HS-27A (cell line): ENCODE measurements at regions not wholly inside any gene's neighbourhood (a gene's known extent, or its start where the extent isn't known, plus 50 kb on each side); places are given as distances from the start of the nearest gene placed in this dataset.

ENCODE experiments used
- DNase-seq: peaks from one replicate; pipeline ENCODE4 v3.0.0-alpha.2; 2012; ENCODE audit warnings: low read depth, missing footprints

- DNase-seq = no peak
Measured at GRCh38 chr5:56549096-56549886, 266.1 kb upstream of the MAP3K1 start.

DNA sequence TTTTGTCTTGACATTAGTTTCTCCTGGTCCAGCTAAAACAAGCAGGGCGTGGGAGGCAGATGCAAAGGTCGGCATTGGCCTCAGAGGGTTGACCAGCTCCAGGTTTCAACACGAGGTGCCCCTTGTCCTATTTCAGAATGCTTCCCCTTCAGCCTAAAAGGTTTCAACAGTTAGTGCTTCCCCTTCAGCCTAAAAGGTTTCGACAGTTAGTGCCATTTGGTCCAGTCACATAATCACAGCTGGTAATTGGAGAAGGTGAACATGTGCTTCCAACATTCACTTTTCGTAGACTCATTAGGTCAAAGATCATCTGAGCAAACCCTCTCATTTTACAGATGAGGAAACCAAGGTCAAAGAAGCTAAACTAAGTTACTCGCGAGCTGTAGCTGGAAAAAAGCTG is 270.3 kb upstream of the MAP3K1 start:
- no peak for DNase-seq

DNA sequence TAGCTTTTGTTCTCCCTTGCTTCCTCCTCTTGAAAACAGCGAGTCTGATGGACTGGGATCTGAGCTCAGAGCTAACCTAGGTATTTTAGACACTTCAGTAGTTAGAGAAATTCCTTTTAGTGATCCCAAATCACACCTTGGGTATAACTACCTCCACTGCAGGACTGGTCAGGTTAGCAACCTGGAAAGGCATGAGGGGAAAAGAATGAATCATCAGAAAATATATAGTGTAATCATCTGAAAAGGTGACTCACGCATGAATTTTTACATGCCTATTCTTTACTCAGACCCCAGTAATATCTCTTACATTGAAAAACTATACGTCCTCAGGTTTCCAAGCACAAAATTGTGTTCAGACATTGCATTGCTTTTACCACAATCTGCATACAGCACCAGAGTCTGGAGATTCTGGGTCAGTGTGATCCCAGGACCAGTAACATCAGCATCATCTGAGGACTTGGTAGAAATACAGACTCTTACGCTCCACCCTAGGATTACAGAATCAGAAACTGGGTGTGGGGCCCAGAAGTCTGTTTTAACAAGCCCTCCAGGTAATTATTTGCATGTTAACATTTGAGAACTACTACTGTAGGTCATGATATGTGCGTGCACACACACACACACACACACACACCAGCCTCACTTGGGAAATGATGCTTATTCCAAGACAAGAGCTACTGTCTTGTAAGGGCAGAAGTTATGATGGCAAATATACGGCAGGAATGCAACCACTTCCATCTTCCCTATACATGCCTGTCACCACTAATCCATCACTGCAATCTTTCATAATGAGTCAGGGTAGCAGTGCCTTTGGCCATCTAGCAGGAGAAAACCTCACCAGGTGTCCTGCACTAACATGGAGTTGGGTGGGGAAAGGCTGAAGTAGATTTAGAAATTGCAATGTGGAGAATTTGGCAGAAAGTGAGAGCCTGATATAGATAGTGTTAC is 271.6 kb upstream of the MAP3K1 start:
- peak; percentile 50 for DNase-seq

DNA sequence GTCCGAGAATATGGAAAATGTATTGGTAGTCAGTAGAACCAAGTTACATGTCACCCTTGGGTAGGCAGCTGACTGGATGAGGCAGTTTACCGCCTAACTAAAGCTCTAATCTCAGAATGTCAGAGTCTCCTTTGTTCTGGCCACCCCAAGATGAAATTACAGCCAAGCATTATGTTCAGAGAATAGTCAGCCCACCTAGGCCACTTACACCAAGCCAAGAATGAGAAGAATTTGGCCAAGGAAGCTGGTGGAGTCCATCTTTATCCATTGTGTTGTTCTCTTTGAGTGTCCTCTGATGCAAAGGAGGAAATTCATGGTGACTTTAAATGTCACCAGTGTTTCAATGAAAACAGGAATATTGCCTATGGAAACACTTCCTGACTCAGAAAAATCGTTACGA is 275.1 kb upstream of the MAP3K1 start:
- no peak for DNase-seq

DNA sequence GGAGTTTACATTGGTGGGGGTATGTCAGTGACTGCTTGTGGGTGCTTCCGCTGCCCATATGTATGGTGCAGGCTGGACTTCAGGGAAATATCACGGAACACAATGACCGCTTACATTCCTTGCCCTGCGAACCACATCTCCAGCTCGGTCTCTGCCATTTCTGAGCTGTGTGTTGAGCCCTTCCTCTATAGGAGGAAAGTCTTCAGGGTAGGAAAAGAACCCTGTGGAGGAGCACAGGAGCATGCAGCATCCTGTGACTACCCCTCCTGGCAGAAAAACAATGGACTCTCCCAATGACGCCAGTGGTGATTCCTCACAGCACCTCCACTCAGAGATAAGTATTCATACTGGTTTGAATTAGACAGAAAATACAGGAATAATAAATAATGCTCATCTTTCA is 276.8 kb upstream of the MAP3K1 start:
- no peak for DNase-seq

GRCh38 chr5:56535347-56535746 is 280.0 kb upstream of the MAP3K1 start:
- DNase-seq = no peak

- DNase-seq = no peak
Measured at GRCh38 chr5:56534102-56534829, 281.1 kb upstream of the MAP3K1 start.

DNA sequence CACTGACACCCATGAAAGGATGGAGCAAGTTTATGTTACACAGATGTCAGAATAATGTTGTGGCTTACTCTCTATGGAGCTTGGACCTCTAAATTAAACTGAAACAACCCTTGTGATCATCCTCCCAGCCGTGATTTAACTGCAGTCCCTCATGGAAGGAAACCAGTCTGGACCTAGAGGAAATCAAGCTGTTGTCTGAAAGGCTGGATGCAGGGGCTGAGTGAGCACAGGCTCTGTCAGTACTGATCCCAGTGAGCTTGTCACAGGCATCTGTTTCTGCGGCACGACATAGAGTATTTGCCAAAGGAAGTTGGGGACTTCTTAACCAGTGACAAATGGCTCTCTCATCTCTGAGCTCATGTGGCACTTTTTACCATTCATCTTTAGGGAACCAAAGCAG is 282.9 kb upstream of the MAP3K1 start:
- DNase-seq = no peak

- no peak for DNase-seq
Measured at GRCh38 chr5:56530626-56531138, 284.7 kb upstream of the MAP3K1 start.

DNA sequence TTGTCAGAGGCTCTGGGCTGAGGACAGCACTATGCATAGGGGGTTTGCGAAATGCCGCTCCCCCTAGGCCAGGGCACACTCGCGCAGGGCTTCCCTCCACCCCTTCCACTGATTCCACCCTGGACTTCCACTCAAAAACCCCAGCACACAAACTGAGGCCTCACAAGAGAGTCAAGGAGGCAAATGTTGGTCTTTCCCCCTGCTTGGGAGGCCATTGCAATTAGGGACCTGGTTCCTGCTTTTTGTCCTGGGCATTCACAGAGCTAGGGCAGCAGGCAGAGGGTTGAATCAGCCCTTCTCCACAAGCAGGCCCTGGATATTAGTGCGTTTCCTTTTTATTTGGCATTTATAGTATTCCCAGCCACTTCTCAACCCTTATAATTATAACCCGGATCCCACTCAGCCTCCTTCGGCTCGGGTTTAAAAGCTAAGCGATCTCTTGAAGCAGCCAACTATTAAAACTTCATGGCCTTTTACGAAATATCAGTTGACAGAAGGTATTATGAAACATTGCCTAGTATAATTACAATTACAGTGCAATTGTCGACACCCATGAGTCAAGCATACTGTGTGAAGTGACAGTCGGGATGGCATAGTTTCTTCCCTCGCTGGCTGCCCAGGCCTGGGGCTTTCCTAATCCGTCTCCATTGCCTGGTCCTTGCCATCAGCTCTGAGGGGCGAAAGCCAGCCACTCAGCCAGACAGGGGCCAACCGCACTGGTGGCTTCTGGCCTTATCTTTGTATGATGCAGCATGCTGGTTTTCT is 285.5 kb upstream of the MAP3K1 start:
- DNase-seq = no peak

DNA sequence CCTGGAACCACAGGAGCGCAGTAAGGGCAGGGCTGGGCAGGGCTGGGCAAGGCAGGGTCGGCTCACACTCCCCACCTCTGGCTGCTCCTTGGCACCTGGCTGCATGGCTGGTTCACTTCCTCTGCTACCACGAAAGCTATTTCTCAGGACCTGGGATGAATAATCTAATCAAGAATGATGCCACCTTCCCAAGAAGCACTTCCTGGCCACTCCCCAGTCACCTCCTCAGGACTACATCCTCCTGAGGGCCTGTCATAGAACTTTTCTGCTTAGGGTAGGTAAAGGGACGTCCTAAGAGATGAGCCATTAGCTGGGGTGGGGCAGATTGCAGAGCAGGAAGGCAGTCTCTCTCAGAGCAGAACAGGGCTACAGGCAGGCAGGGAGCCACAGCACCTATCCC is 288.2 kb upstream of the MAP3K1 start:
- no peak for DNase-seq

- DNase-seq = no peak
Measured at GRCh38 chr5:56525113-56525512, 290.2 kb upstream of the MAP3K1 start.

DNA sequence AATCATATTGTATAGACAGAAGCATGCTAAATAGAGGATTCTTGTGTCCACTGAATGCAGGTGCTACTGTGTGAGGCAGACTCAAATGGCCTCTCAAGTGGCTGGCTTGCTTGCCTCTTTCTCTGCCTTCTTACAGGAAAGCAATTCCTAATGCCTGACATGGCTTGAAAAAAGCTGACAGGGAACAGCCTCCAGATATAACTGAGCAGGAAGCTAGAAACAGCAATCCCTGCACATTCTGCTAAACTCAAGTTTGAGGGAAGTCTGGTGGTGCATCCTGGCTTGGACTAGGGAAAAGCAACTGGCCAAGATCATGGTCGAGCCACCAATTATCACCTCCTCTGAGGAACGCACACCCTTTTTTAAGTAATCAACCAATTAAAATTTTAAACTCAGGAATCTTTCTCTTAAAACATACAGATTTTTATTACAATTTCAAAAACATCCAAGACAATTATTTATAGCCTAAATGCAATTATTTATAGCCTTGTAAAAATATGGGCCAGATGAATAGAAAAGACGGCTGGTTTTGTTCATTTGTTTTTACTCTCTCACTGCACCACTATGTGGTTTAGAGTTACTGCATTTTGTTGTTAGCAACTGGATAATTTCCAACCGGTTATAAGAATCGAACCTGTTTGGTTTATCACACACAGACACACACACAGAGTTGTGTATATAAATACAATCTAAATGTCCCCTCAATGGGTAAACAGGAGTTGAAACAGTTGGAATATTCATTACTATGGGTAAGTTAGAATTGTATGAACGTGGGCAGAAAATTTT is 290.9 kb upstream of the ANKRD55 start:
- no peak for DNase-seq

DNA sequence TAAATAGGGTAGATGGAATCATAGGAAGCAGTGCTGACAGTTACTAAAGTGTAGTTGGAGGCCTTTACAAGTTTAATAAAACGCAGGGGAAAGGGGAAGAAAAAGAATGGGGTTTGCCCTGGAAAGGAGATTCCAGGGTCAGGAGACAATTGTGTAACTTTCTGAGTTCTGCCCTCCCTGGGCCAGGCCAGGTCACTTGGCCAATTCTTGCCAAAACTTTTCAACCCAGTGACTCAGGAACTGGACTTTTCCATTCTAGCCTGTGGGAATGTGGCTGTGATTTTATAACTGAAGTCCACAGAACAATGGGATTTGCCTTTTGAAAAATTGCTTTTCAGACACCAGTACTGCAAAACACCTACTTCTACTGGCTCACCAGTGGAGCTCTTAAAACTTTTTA is 289.8 kb upstream of the ANKRD55 start:
- DNase-seq = no peak

DNA sequence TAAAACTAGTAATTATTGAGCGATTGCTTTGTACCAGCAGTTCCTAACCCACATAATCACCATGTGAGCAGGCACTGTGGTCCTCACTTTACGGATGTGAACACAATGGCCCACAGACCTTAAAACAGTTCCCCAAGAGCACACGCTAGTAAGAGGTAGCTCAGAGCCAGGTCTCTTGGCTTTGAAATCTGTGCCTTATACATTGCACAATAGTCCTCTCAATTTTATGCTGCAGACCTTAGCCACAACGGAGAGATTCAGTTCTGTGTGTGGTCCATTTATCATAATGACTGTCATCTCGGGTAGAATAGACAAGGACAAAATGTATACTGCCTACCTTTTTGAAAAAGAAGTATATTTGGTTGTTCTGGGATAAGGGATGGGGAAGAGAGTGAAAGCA is 289.0 kb upstream of the ANKRD55 start:
- no peak for DNase-seq

- no peak for DNase-seq
Measured at GRCh38 chr5:56520986-56521730, 288.0 kb upstream of the ANKRD55 start.

- DNase-seq = no peak
Measured at GRCh38 chr5:56518820-56519219, 285.7 kb upstream of the ANKRD55 start.

DNA sequence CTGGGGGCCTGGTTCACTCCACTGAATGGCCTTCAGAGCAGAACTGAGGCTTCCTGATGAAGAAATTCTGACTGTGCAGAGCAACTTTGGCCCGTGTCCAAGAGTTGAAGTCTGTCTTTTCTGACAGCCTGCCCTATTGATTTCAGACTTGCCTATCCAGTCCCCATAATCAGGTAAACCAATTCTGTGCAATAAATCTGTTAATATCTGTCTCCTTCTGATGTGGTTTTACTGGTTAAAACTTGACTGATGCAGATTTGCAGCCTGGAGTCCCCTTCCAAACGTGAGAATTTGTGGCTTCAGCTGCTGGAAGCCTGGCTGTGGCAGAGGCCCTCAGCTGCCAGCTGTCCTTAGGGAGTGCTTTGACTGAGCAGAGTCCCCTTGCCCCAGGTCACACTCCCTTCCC is 283.9 kb upstream of the ANKRD55 start:
- DNase-seq = no peak

DNA sequence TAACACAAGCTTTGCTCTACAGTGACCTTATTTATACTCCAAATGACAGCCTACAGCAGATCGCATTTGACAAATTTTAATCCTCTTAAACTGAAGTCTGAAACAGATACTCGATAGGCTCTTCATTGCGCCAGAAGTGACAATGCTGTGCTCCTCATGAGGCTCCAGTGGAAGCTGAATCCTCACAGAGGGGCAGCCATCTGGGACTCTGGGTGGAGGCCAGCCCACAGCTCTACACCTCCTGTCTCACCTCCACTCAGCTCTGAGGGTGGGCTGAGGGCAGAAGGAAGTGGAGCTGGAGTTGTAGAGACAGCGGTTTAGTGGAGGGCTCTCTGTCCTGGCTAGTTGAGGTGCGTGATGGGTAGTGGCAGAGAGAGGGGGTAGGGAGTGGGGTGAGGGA is 283.3 kb upstream of the ANKRD55 start:
- no peak for DNase-seq

DNA sequence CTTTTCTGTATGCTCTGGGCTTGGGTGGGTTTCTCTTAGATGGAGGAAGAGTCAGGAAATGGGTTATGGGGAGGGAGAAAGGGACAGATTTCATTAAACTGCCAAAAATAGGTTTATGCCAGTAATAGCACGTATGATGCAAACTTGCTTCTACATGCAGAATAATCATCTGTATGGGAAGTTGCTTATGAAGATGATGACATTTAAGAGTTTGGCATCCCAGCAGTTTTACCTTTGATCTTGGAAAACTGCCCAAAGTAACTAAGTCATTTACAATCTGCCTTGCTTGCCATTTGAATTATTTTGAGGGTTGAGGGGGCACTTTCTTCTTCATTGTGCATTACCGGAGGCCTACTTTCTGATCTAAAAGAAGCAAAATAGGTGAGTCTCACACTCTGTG is 282.9 kb upstream of the ANKRD55 start:
- no peak for DNase-seq
